ENCODE measurements at regions not wholly inside any gene's neighbourhood (a gene's known extent, or its start where the extent isn't known, plus 50 kb on each side); places are given as distances from the start of the nearest gene placed in this dataset.

DNA sequence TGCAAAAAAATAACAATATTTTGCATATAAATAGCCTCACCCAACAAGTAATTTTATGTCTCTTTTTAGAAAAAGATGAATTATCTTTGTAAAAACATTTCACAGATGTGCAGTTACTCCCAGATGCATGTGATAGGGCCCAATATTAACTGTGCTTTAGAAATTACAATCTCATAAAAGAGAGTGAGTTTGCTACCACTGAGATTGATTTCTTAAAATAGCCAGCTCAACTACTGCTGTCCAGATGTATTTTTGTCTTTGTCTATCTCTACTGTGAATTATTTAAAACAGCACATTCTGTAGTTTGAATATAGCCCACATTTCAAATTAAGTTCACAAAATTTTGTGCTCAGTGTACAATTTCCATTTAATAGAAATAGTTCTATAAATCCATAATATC lies 177.0 kb upstream of the TTC29 start:
- TF ChIP-seq, protein P1, sequence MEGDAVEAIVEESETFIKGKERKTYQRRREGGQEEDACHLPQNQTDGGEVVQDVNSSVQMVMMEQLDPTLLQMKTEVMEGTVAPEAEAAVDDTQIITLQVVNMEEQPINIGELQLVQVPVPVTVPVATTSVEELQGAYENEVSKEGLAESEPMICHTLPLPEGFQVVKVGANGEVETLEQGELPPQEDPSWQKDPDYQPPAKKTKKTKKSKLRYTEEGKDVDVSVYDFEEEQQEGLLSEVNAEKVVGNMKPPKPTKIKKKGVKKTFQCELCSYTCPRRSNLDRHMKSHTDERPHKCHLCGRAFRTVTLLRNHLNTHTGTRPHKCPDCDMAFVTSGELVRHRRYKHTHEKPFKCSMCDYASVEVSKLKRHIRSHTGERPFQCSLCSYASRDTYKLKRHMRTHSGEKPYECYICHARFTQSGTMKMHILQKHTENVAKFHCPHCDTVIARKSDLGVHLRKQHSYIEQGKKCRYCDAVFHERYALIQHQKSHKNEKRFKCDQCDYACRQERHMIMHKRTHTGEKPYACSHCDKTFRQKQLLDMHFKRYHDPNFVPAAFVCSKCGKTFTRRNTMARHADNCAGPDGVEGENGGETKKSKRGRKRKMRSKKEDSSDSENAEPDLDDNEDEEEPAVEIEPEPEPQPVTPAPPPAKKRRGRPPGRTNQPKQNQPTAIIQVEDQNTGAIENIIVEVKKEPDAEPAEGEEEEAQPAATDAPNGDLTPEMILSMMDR (optimal IDR thresholded peaks at IDR 0.05 in 1 of 3, IDR thresholded peaks at IDR 0.05 in 1 of 3, conservative IDR thresholded peaks at IDR 0.05 in 1 of 3; ENCODE audit: extremely low read depth in 1 of 3, insufficient read depth in 2 of 3, low read length in 3 of 3), result no peak
- TF ChIP-seq EZH2 (IDR thresholded peaks at IDR 0.05; ENCODE audit: low read length), result no peak
